H1 (cell line): ENCODE measurements at regions not wholly inside any gene's neighbourhood (a gene's known extent, or its start where the extent isn't known, plus 50 kb on each side); places are given as distances from the start of the nearest gene placed in this dataset.

ENCODE experiments used
- CTCF ChIA-PET: fragments of 300-600 bp; sonication (Branson Sonifier 250); formaldehyde crosslinking; loops from one replicate; lab custom pipeline; 2021; ENCODE audit not compliant: partially characterized antibody; lab: Charles Lee
- POLR2A ChIA-PET: fragments of 300-600 bp; sonication (Branson Sonifier 250); formaldehyde crosslinking; loops from one replicate; lab custom pipeline; 2021; ENCODE audit warnings: inconsistent platforms; ENCODE audit not compliant: partially characterized antibody; lab: Charles Lee
- DNase-seq, 2 experiments: peaks; one replicate each; pipeline versions ENCODE4 v3.0.0 to v3.0.0-alpha.2; 2010 to 2022; ENCODE audit warnings: low spot score in 2 of 2, low read depth in 1 of 2, mixed read lengths in 1 of 2
- FAIRE-seq: peaks from 2 replicates; lab custom pipeline; 2011; peaks lifted over from hg19 to GRCh38; lab: Jason Lieb, UNC
- H2AFZ ChIP-seq: 2 replicates; pipeline ENCODE4 v1.8.1; 2012; ENCODE audit warnings: low read length, inconsistent platforms
- H2AK5ac ChIP-seq: 2 replicates; pipeline ENCODE4 v1.6.1; 2013; ENCODE audit warnings: low read depth, low read length
- H2BK120ac ChIP-seq: replicated peaks from 2 replicates; pipeline ENCODE3; 2013; ENCODE audit warnings: low read depth, low read length, inconsistent platforms
- H2BK12ac ChIP-seq: 2 replicates; pipeline ENCODE4 v1.6.1; 2013; ENCODE audit warnings: low read depth, low read length
- H2BK15ac ChIP-seq: 2 replicates; pipeline ENCODE4 v1.6.1; 2013; ENCODE audit warnings: low read length
- H2BK20ac ChIP-seq: 2 replicates; pipeline ENCODE4 v1.6.1; 2013; ENCODE audit warnings: low read length
- H2BK5ac ChIP-seq: 2 replicates; pipeline ENCODE4 v1.6.1; 2013; ENCODE audit warnings: low read depth, low read length
- H3K14ac ChIP-seq: 2 replicates; pipeline ENCODE4 v1.6.1; 2013; ENCODE audit warnings: inconsistent platforms; ENCODE audit not compliant: insufficient read length
- H3K18ac ChIP-seq: 2 replicates; pipeline ENCODE4 v1.6.1; 2013; ENCODE audit warnings: low read length; ENCODE audit errors: extremely low read depth
- H3K23ac ChIP-seq: 2 replicates; pipeline ENCODE4 v1.6.1; 2013; ENCODE audit warnings: inconsistent platforms; ENCODE audit not compliant: insufficient read length
- H3K23me2 ChIP-seq: 2 replicates; pipeline ENCODE4 v1.6.1; 2013; ENCODE audit warnings: low read depth, low read length
- H3K27ac ChIP-seq: 2 replicates; pipeline ENCODE4 v1.6.1; 2011; ENCODE audit warnings: low read depth, low read length, inconsistent platforms
- H3K27me3 ChIP-seq, 4 experiments: replicated peaks in 1 of 4; 1 replicate in 1 of 4; 2 replicates in 3 of 4; pipeline versions ENCODE4 v1.6.1 to v1.8.1; 2011 to 2013; ENCODE audit warnings: low read length in 3 of 4, mild to moderate bottlenecking in 3 of 4, inconsistent platforms in 2 of 4, mixed read lengths in 2 of 4, moderate library complexity in 1 of 4; ENCODE audit not compliant: control insufficient read depth in 3 of 4, insufficient read depth in 3 of 4; ENCODE audit errors: extremely low read depth in 1 of 4
- H3K36me3 ChIP-seq, 4 experiments: 2 replicates each; pipeline versions ENCODE4 v1.6.1 to v1.8.1; 2011 to 2013; ENCODE audit warnings: mild to moderate bottlenecking in 4 of 4, low read length in 3 of 4, moderate library complexity in 2 of 4, control low read depth in 1 of 4, inconsistent platforms in 1 of 4; ENCODE audit not compliant: insufficient read depth in 4 of 4, control insufficient read depth in 2 of 4
- H3K4ac ChIP-seq: replicated peaks from 2 replicates; pipeline ENCODE3; 2013; ENCODE audit warnings: low read length, low read depth, mixed read lengths, inconsistent platforms; ENCODE audit not compliant: insufficient read length
- H3K4me1 ChIP-seq, 4 experiments: replicated peaks in 1 of 4; 1 replicate in 1 of 4; 2 replicates in 3 of 4; pipeline versions ENCODE4 v1.6.1 to v1.8.1; 2011 to 2013; ENCODE audit warnings: low read length in 3 of 4, inconsistent platforms in 2 of 4, mixed read lengths in 1 of 4; ENCODE audit not compliant: insufficient read depth in 4 of 4, control insufficient read depth in 3 of 4
- H3K4me2 ChIP-seq, 2 experiments: 2 replicates each; pipeline versions ENCODE4 v1.6.1 to v1.8.1; 2011 to 2013; ENCODE audit warnings: low read depth in 2 of 2, low read length in 2 of 2, control low read depth in 1 of 2, inconsistent platforms in 1 of 2, mild to moderate bottlenecking in 1 of 2; ENCODE audit not compliant: insufficient read depth in 1 of 2
- H3K4me3 ChIP-seq, 4 experiments: fragments of 200-600, 300-600 bp in 1 of 4; sonication (generic), shearing (Covaris generic), sonication (Bioruptor Twin) in 1 of 4; 2 replicates each; pipeline versions ENCODE4 v1.5.1 to v1.8.1; 2011 to 2016; ENCODE audit warnings: low read length in 4 of 4, low read depth in 3 of 4, control low read depth in 2 of 4, inconsistent platforms in 2 of 4, mild to moderate bottlenecking in 2 of 4, mixed read lengths in 1 of 4, moderate library complexity in 1 of 4; ENCODE audit not compliant: insufficient read depth in 2 of 4; ENCODE audit errors: extremely low read depth in 1 of 4
- H3K56ac ChIP-seq: replicated peaks from 2 replicates; pipeline ENCODE3; 2013; ENCODE audit warnings: low read depth, mild to moderate bottlenecking, mixed read lengths, low read length, inconsistent platforms; ENCODE audit not compliant: insufficient read length
- H3K79me1 ChIP-seq: 2 replicates; pipeline ENCODE4 v1.6.1; 2013; ENCODE audit warnings: low read depth, low read length, control low read depth
- H3K79me2 ChIP-seq, 2 experiments: 2 replicates each; pipeline versions ENCODE4 v1.6.1 to v1.8.1; 2012 to 2013; ENCODE audit warnings: low read length in 2 of 2, mild to moderate bottlenecking in 2 of 2, inconsistent platforms in 1 of 2; ENCODE audit not compliant: insufficient read depth in 2 of 2, control insufficient read depth in 1 of 2
- H3K9ac ChIP-seq, 4 experiments: replicated peaks in 1 of 4; 1 replicate in 1 of 4; 2 replicates in 3 of 4; pipeline versions ENCODE4 v1.6.1 to v1.8.1; 2011 to 2013; ENCODE audit warnings: low read depth in 3 of 4, low read length in 3 of 4, control low read depth in 2 of 4, mild to moderate bottlenecking in 2 of 4, moderate library complexity in 2 of 4, inconsistent platforms in 1 of 4; ENCODE audit errors: extremely low read depth in 1 of 4
- H3K9me3 ChIP-seq, 2 experiments: 2 replicates each; pipeline versions ENCODE4 v1.6.1 to v1.8.1; 2012 to 2013; ENCODE audit warnings: mild to moderate bottlenecking in 2 of 2, moderate library complexity in 2 of 2, control low read depth in 1 of 2, inconsistent platforms in 1 of 2, low read depth in 1 of 2, low read length in 1 of 2, mixed read lengths in 1 of 2; ENCODE audit not compliant: insufficient read depth in 2 of 2
- H4K20me1 ChIP-seq, 2 experiments: replicated peaks in 1 of 2; 2 replicates each; pipeline versions ENCODE3 to v1.8.1; 2011 to 2013; ENCODE audit warnings: inconsistent platforms in 2 of 2, low read length in 2 of 2, mild to moderate bottlenecking in 1 of 2; ENCODE audit not compliant: insufficient read depth in 2 of 2, control insufficient read depth in 1 of 2
- H4K5ac ChIP-seq: 2 replicates; pipeline ENCODE4 v1.6.1; 2013; ENCODE audit warnings: low read length, low read depth, mixed read lengths, inconsistent platforms; ENCODE audit not compliant: insufficient read length
- H4K8ac ChIP-seq: 2 replicates; pipeline ENCODE4 v1.8.0; 2013; ENCODE audit warnings: mild to moderate bottlenecking, moderate library complexity, low read length, inconsistent platforms; ENCODE audit not compliant: insufficient read depth; ENCODE audit errors: extremely low read depth
- H4K91ac ChIP-seq: replicated peaks from 2 replicates; pipeline ENCODE3; 2013; ENCODE audit warnings: low read length, mixed read lengths, inconsistent platforms; ENCODE audit not compliant: insufficient read length
- HDAC2 ChIP-seq, 2 experiments: fragments of 300-600 bp in 1 of 2; sonication (generic) in 1 of 2; IDR thresholded peaks; 2 replicates each; pipeline ENCODE4 v1.6.1; 2011 to 2012; ENCODE audit warnings: low read depth in 2 of 2, low read length in 2 of 2, mild to moderate bottlenecking in 2 of 2, moderate library complexity in 2 of 2, borderline replicate concordance in 1 of 2, inconsistent platforms in 1 of 2
- TCF12 ChIP-seq: IDR thresholded peaks from 2 replicates; pipeline ENCODE4 v1.6.1; 2011; ENCODE audit warnings: low read depth, mild to moderate bottlenecking, low read length
- WGBS, 2 experiments: shearing (Covaris generic) in 1 of 2; methylation state at CpG; one replicate each; pipeline versions ENCODE4 v1.1.6 to v1.1.7; 2013 to 2015; ENCODE audit warnings: low lambda C conversion rate in 2 of 2, mixed read lengths in 2 of 2, inconsistent platforms in 1 of 2, low coverage in 1 of 2, missing lambda C conversion rate in 1 of 2; ENCODE audit not compliant: insufficient replicate concordance in 2 of 2, insufficient coverage in 1 of 2, insufficient read length in 1 of 2; ENCODE audit errors: extremely low coverage in 1 of 2, missing lambda C conversion rate in 1 of 2; 5-methylcytosine and 5-hydroxymethylcytosine counted together

- CTCF ChIA-PET: interaction anchor here (1.1 kb wide), 1 partner anchor 285 kb away, joined by 3 read pairs; no protein-coding TSS in a partner anchor
Measured at GRCh38 chr13:89708013-89708412, 1639.5 kb upstream of the MIR17HG start.

More at GRCh38 chr13:89708013-89708412, 1639.5 kb upstream of the MIR17HG start:
- Histone ChIP-seq H3K9me3 (no peaks in the 10 kb centered on the region), H3K4me1 (no peaks in the 10 kb centered on the region), H4K8ac (no peak overlapping the region), H2BK20ac (no peak overlapping the region), H3K4ac (no peak overlapping the region), H3K4me3 (no peak overlapping the region), H2BK5ac (no peak overlapping the region), H3K27ac (no peak overlapping the region), H3K56ac (no peak overlapping the region), H3K23me2 (no peaks in the 10 kb centered on the region; the same call in 1 of the 2 replicates), H3K79me2 (no peaks in the 10 kb centered on the region), H4K20me1 (no peaks in the 10 kb centered on the region), H3K4me2 (no peak overlapping the region), H2BK12ac (no peak overlapping the region), H3K36me3 (no peaks in the 10 kb centered on the region), H3K18ac (no peak overlapping the region), H3K9ac (no peak overlapping the region), H3K27me3 (no peaks in the 10 kb centered on the region), H2AFZ (no peak overlapping the region), H3K14ac (no peak overlapping the region), H3K79me1 (no peaks in the 10 kb centered on the region), H4K5ac (no peak overlapping the region), H2AK5ac (no peak overlapping the region), H2BK15ac (no peak overlapping the region), H3K23ac (no peak overlapping the region), H2BK120ac (no peak overlapping the region), H4K91ac (no peak overlapping the region)
- TF ChIP-seq TCF12 (no peak), HDAC2 (IDR thresholded peaks at IDR 0.05; ENCODE audit: borderline replicate concordance in 1 of 2, low read depth in 2 of 2, low read length in 2 of 2) (no peak)
- DNase-seq (no peak), FAIRE-seq (no peak)
- POLR2A ChIA-PET: no interaction called here
- 92% methylated on average over 6 of the region's 6 CpGs; no CpG with 5 or more reads in 1 of the 2 experiments for WGBS, 2 experiments
